IMR-90 (cell line): ENCODE measurements at regions not wholly inside any gene's neighbourhood (a gene's known extent, or its start where the extent isn't known, plus 50 kb on each side); places are given as distances from the start of the nearest gene placed in this dataset.

Experiments
- ATAC-seq: fragments of 200-7000 bp; cut with Tn5 transposase; 2 replicates; pipeline ENCODE4 v1.9.1; 2020; ENCODE audit warnings: low read depth, mild to moderate bottlenecking, moderate library complexity
- BruUV-seq: library from RNA; stranded (reverse); fragments of 400-500 nt; replicated peaks from 2 replicates; lab custom pipeline; 2021; lab: Mats Ljungman, UMichigan
- CTCF ChIA-PET: fragments of 300-600 bp; formaldehyde crosslinking; extraction: SDS; loops from one replicate; lab custom pipeline; 2021; ENCODE audit warnings: antibody characterized with exemption; lab: Yijun Ruan, JAX
- POLR2A ChIA-PET: fragments of 300-600 bp; sonication (Branson Sonifier 250); formaldehyde crosslinking; loops from one replicate; lab custom pipeline; 2022; ENCODE audit warnings: antibody characterized with exemption; ENCODE audit not compliant: unreplicated experiment; lab: Charles Lee
- DNase-seq: peaks from one replicate; pipeline ENCODE4 v3.0.0; 2013
- H2AFZ ChIP-seq: replicated peaks from 2 replicates; pipeline ENCODE3; 2013; ENCODE audit warnings: low read length, mild to moderate bottlenecking; ENCODE audit not compliant: poor library complexity
- H2AK5ac ChIP-seq: 2 replicates; pipeline ENCODE4 v1.6.1; 2013; ENCODE audit warnings: low read depth, low read length, inconsistent platforms
- H2AK9ac ChIP-seq: replicated peaks from 2 replicates; pipeline ENCODE3; 2013; ENCODE audit warnings: mild to moderate bottlenecking, low read depth, low read length, moderate library complexity; ENCODE audit not compliant: poor library complexity
- H2BK120ac ChIP-seq: 2 replicates; pipeline ENCODE4 v1.6.1; 2013; ENCODE audit warnings: low read depth, low read length, inconsistent platforms
- H2BK15ac ChIP-seq: 3 replicates; pipeline ENCODE4 v1.6.1; 2013; ENCODE audit warnings: low read depth, low read length, inconsistent platforms
- H2BK20ac ChIP-seq: 2 replicates; pipeline ENCODE4 v1.6.1; 2013; ENCODE audit warnings: low read depth, mild to moderate bottlenecking, inconsistent platforms, low read length, moderate library complexity
- H2BK5ac ChIP-seq: 2 replicates; pipeline ENCODE4 v1.6.1; 2013; ENCODE audit warnings: mild to moderate bottlenecking, low read depth, low read length, inconsistent platforms; ENCODE audit not compliant: poor library complexity, severe bottlenecking
- H3K14ac ChIP-seq: replicated peaks from 2 replicates; pipeline ENCODE4 v1.6.1; 2013; ENCODE audit warnings: low read depth, low read length, inconsistent platforms
- H3K18ac ChIP-seq: 2 replicates; pipeline ENCODE4 v1.6.1; 2013; ENCODE audit warnings: low read depth, low read length, control low read depth
- H3K23ac ChIP-seq: 2 replicates; pipeline ENCODE4 v1.6.1; 2013; ENCODE audit warnings: low read depth, low read length, inconsistent platforms
- H3K27ac ChIP-seq: 2 replicates; pipeline ENCODE4 v1.5.1; 2013; ENCODE audit warnings: mild to moderate bottlenecking, control low read depth, low read length; ENCODE audit not compliant: insufficient read depth
- H3K27me3 ChIP-seq: 2 replicates; pipeline ENCODE4 v1.6.1; 2013; ENCODE audit warnings: low read length; ENCODE audit not compliant: control insufficient read depth, insufficient read depth
- H3K36me3 ChIP-seq: 2 replicates; pipeline ENCODE4 v1.6.1; 2013; ENCODE audit warnings: low read length, mixed read lengths; ENCODE audit not compliant: control insufficient read depth, insufficient read depth
- H3K4ac ChIP-seq: 2 replicates; pipeline ENCODE4 v1.6.1; 2013; ENCODE audit warnings: low read depth, low read length, inconsistent platforms
- H3K4me1 ChIP-seq: 2 replicates; pipeline ENCODE4 v1.6.1; 2013; ENCODE audit warnings: low read length, mixed read lengths; ENCODE audit not compliant: control insufficient read depth, insufficient read depth
- H3K4me2 ChIP-seq: 2 replicates; pipeline ENCODE4 v1.6.1; 2013; ENCODE audit warnings: low read depth, mild to moderate bottlenecking, control low read depth, low read length, moderate library complexity
- H3K4me3 ChIP-seq: 2 replicates; pipeline ENCODE4 v1.5.1; 2013; ENCODE audit warnings: low read depth, mild to moderate bottlenecking, control low read depth, low read length, moderate library complexity; ENCODE audit not compliant: insufficient read depth
- H3K56ac ChIP-seq: 2 replicates; pipeline ENCODE4 v1.6.1; 2013; ENCODE audit warnings: low read length, inconsistent platforms; ENCODE audit not compliant: insufficient read depth; ENCODE audit errors: extremely low read depth
- H3K79me1 ChIP-seq, 2 experiments: 2 replicates each; pipeline ENCODE4 v1.6.1; 2013; ENCODE audit warnings: low read length in 2 of 2, inconsistent platforms in 1 of 2, low read depth in 1 of 2
- H3K9ac ChIP-seq: 2 replicates; pipeline ENCODE4 v1.6.1; 2013; ENCODE audit warnings: low read depth, low read length, control low read depth
- H3K9me1 ChIP-seq: 2 replicates; pipeline ENCODE4 v1.6.1; 2013; ENCODE audit warnings: low read length, inconsistent platforms; ENCODE audit not compliant: insufficient read depth
- H3K9me3 ChIP-seq: 2 replicates; pipeline ENCODE4 v1.6.1; 2013; ENCODE audit warnings: low read length; ENCODE audit not compliant: control insufficient read depth, insufficient read depth
- H4K20me1 ChIP-seq: 2 replicates; pipeline ENCODE4 v1.6.1; 2013; ENCODE audit warnings: low read length, inconsistent platforms; ENCODE audit not compliant: insufficient read depth
- H4K5ac ChIP-seq: 2 replicates; pipeline ENCODE4 v1.6.1; 2013; ENCODE audit warnings: mild to moderate bottlenecking, low read depth, low read length, control low read depth
- H4K8ac ChIP-seq, 2 experiments: 2 replicates each; pipeline ENCODE4 v1.6.1; 2013; ENCODE audit warnings: low read depth in 2 of 2, low read length in 2 of 2, control low read depth in 1 of 2, inconsistent platforms in 1 of 2
- H4K91ac ChIP-seq: 2 replicates; pipeline ENCODE4 v1.6.1; 2013; ENCODE audit warnings: low read depth, low read length, inconsistent platforms; ENCODE audit not compliant: insufficient read depth
- CEBPB ChIP-seq: IDR thresholded peaks from 2 replicates; pipeline ENCODE4 v1.6.1; 2012; ENCODE audit warnings: low read depth, low read length, improper control_type of control experiment
- MAFK ChIP-seq: IDR thresholded peaks from 2 replicates; pipeline ENCODE4 v1.6.1; 2012; ENCODE audit warnings: low read depth, low read length, improper control_type of control experiment
- MAZ ChIP-seq: IDR thresholded peaks from 2 replicates; pipeline ENCODE4 v1.6.1; 2012; ENCODE audit warnings: low read depth, mild to moderate bottlenecking, low read length, improper control_type of control experiment, moderate library complexity, borderline replicate concordance
- NFE2L2 ChIP-seq: fragments of 150-350 bp; IDR thresholded peaks from 2 replicates; pipeline ENCODE4 v1.6.1; 2016; ENCODE audit warnings: low read depth, mild to moderate bottlenecking, low read length
- RAD21 ChIP-seq: IDR thresholded peaks from 2 replicates; pipeline ENCODE4 v1.6.1; 2012; ENCODE audit warnings: low read length, improper control_type of control experiment
- RCOR1 ChIP-seq: IDR thresholded peaks from 2 replicates; pipeline ENCODE4 v1.6.1; 2012; ENCODE audit warnings: mild to moderate bottlenecking, low read length, improper control_type of control experiment; ENCODE audit not compliant: insufficient replicate concordance
- RFX5 ChIP-seq: IDR thresholded peaks from 2 replicates; pipeline ENCODE4 v1.8.0; 2012; ENCODE audit warnings: low read depth, mild to moderate bottlenecking, low read length, moderate library complexity
- SMC3 ChIP-seq: fragments of 150-350 bp; IDR thresholded peaks from 2 replicates; pipeline ENCODE4 v1.6.1; 2016; ENCODE audit warnings: low read depth, mild to moderate bottlenecking, antibody characterized with exemption, low read length, moderate library complexity
- WGBS, 2 experiments: methylation state at CpG; one replicate each; pipeline versions ENCODE4 v1.1.5 to v1.1.7; 2013; ENCODE audit warnings: missing lambda C conversion rate in 2 of 2; ENCODE audit not compliant: insufficient read length in 1 of 2; ENCODE audit errors: extremely low coverage in 2 of 2; 5-methylcytosine and 5-hydroxymethylcytosine counted together
- dilution Hi-C: fragments of 300-500 bp; cut with HindIII; formaldehyde crosslinking; loops from one replicate; pipeline ENCODE4 v1.14.3; 2018; ENCODE audit warnings: low sequenced_read_pairs; ENCODE audit not compliant: unreplicated experiment
- in situ Hi-C: fragments of 300-500 bp; cut with MboI; formaldehyde crosslinking; loops from 3 replicates; pipeline ENCODE4 v1.14.3; 2019; ENCODE audit warnings: low sequenced_read_pairs, inconsistent platforms, mixed read lengths
- intact Hi-C: fragments of 100-400 bp; cut with micrococcal nuclease; formaldehyde crosslinking; loops from 2 replicates; pipeline ENCODE4 v1.10.0; 2022
- TF ChIP-seq, protein P1 (sequence below): fragments of 150-350 bp; IDR thresholded peaks from 2 replicates; pipeline ENCODE4 v1.6.1; 2016; ENCODE audit warnings: low read depth, mild to moderate bottlenecking, low read length, moderate library complexity, borderline replicate concordance
- TF ChIP-seq, protein P2 (sequence below): conservative IDR thresholded peaks from 2 replicates; pipeline ENCODE4 v1.5.1; 2012; ENCODE audit warnings: mild to moderate bottlenecking, low read depth, low read length, improper control_type of control experiment
- TF ChIP-seq, protein P3 (sequence below): fragments of 150-350 bp; IDR thresholded peaks from 2 replicates; pipeline ENCODE4 v1.6.1; 2017; ENCODE audit warnings: mild to moderate bottlenecking, antibody characterized with exemption, low read length, low read depth

- Histone ChIP-seq H3K9ac (no peak overlapping the region), H3K18ac (no peak overlapping the region), H4K5ac (no peak overlapping the region), H3K4me3 (no peak overlapping the region), H2BK120ac (no peak overlapping the region), H3K9me1 (no peaks in the 10 kb centered on the region), H3K9me3 (peaks cover 3% of the 10 kb centered on the region), H3K27ac (no peak overlapping the region), H2BK20ac (no peak overlapping the region), H3K79me1 (no peaks in the 10 kb centered on the region), H3K23ac (no peak overlapping the region), H4K8ac (no peak overlapping the region), H2BK5ac (no peak overlapping the region), H3K4me1 (no peaks in the 10 kb centered on the region), H3K4me2 (no peak overlapping the region), H3K14ac (no peak overlapping the region), H3K4ac (no peak overlapping the region), H4K20me1 (no peaks in the 10 kb centered on the region), H2BK15ac (no peak overlapping the region), H3K36me3 (no peaks in the 10 kb centered on the region), H3K27me3 (no peaks in the 10 kb centered on the region), H2AK9ac (no peak overlapping the region), H4K91ac (no peak overlapping the region), H3K56ac (no peak overlapping the region), H2AK5ac (no peak overlapping the region), H2AFZ (no peak overlapping the region)
- 80% methylated on average over 1 of the region's 3 CpGs; no CpG with 5 or more reads in 1 of the 2 experiments for WGBS, 2 experiments
- TF ChIP-seq, protein P1, sequence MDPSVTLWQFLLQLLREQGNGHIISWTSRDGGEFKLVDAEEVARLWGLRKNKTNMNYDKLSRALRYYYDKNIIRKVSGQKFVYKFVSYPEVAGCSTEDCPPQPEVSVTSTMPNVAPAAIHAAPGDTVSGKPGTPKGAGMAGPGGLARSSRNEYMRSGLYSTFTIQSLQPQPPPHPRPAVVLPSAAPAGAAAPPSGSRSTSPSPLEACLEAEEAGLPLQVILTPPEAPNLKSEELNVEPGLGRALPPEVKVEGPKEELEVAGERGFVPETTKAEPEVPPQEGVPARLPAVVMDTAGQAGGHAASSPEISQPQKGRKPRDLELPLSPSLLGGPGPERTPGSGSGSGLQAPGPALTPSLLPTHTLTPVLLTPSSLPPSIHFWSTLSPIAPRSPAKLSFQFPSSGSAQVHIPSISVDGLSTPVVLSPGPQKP, result no peak
- TF ChIP-seq CEBPB (no peak), MAZ (no peak), MAFK (no peak), SMC3 (no peak), RAD21 (no peak), RCOR1 (no peak), RFX5 (no peak), NFE2L2 (no peak)
- TF ChIP-seq, protein P2, sequence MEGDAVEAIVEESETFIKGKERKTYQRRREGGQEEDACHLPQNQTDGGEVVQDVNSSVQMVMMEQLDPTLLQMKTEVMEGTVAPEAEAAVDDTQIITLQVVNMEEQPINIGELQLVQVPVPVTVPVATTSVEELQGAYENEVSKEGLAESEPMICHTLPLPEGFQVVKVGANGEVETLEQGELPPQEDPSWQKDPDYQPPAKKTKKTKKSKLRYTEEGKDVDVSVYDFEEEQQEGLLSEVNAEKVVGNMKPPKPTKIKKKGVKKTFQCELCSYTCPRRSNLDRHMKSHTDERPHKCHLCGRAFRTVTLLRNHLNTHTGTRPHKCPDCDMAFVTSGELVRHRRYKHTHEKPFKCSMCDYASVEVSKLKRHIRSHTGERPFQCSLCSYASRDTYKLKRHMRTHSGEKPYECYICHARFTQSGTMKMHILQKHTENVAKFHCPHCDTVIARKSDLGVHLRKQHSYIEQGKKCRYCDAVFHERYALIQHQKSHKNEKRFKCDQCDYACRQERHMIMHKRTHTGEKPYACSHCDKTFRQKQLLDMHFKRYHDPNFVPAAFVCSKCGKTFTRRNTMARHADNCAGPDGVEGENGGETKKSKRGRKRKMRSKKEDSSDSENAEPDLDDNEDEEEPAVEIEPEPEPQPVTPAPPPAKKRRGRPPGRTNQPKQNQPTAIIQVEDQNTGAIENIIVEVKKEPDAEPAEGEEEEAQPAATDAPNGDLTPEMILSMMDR, result no peak
- TF ChIP-seq, protein P3, sequence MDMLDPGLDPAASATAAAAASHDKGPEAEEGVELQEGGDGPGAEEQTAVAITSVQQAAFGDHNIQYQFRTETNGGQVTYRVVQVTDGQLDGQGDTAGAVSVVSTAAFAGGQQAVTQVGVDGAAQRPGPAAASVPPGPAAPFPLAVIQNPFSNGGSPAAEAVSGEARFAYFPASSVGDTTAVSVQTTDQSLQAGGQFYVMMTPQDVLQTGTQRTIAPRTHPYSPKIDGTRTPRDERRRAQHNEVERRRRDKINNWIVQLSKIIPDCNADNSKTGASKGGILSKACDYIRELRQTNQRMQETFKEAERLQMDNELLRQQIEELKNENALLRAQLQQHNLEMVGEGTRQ, result no peak
- DNase-seq (no peak), ATAC-seq (no peak)
- no TSS peak for BruUV-seq
- ChIA-PET CTCF (no interaction called here), POLR2A (no interaction called here)
- intact Hi-C loops, result no loop called here
- dilution Hi-C loops, result no loop called here
- in situ Hi-C loops, result no loop called here
These were observed 1414.1 kb upstream of the EYS start for GRCh38 chr6:67121115-67121514.
